H1 (cell line): ENCODE measurements at regions not wholly inside any gene's neighbourhood (a gene's known extent, or its start where the extent isn't known, plus 50 kb on each side); places are given as distances from the start of the nearest gene placed in this dataset.

Source experiments
- ATF2 ChIP-seq: IDR thresholded peaks from 2 replicates; pipeline ENCODE4 v1.6.1; 2012; ENCODE audit warnings: low read length, inconsistent platforms
- GTF2F1 ChIP-seq: IDR thresholded peaks from 2 replicates; pipeline ENCODE4 v1.6.1; 2012; ENCODE audit warnings: low read depth, low read length, improper control_type of control experiment, borderline replicate concordance
- KDM1A ChIP-seq: fragments of 200-600, 300-600 bp; sonication (generic); IDR thresholded peaks from 2 replicates; pipeline ENCODE4 v1.7.1; 2016; ENCODE audit warnings: mild to moderate bottlenecking, low read length, borderline replicate concordance
- NANOG ChIP-seq: IDR thresholded peaks from 2 replicates; pipeline ENCODE4 v1.6.1; 2011; ENCODE audit warnings: low read length, low read depth, mild to moderate bottlenecking, inconsistent platforms; ENCODE audit not compliant: insufficient read depth, poor library complexity, severe bottlenecking
- PHF8 ChIP-seq: fragments of 200-600 bp; sonication (generic); conservative IDR thresholded peaks from 2 replicates; pipeline ENCODE4 v1.7.1; 2012; ENCODE audit warnings: low read depth, mild to moderate bottlenecking, inconsistent platforms, low read length, moderate library complexity
- SP1 ChIP-seq: IDR thresholded peaks from 2 replicates; pipeline ENCODE4 v1.6.1; 2011; ENCODE audit warnings: low read depth, low read length
- TCF12 ChIP-seq: IDR thresholded peaks from 2 replicates; pipeline ENCODE4 v1.6.1; 2011; ENCODE audit warnings: low read depth, mild to moderate bottlenecking, low read length
- TF ChIP-seq, protein P1 (sequence below): IDR thresholded peaks from 2 replicates; pipeline ENCODE4 v1.6.1; 2011; ENCODE audit warnings: low read depth, mild to moderate bottlenecking, low read length; ENCODE audit not compliant: insufficient read depth
- TF ChIP-seq, protein P2 (sequence below): IDR thresholded peaks from 2 replicates; pipeline ENCODE4 v1.6.1; 2012; ENCODE audit warnings: inconsistent platforms

DNA sequence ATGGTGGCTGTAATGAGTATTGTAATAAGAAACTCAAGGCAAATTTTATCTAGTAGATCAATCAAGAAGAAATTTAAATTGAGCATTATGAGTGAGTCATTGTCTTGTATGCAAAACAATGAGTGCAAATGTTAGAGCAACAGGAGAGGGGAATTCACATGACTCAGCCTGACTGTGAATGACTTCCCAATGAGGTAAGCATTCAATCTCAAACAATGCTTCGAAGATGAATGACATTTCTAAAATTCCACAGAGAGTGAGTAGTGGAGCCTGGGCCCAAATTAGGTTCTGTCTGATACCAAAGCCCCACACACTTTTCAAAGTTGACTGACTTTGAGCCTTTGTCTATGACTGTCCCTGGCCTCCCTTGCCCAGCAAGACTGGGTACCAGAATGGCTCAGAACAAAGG, 738.0 kb downstream of the PTPRU start (continued):
- TF ChIP-seq, protein P1, sequence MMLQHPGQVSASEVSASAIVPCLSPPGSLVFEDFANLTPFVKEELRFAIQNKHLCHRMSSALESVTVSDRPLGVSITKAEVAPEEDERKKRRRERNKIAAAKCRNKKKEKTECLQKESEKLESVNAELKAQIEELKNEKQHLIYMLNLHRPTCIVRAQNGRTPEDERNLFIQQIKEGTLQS: 0 out of 2 replicates have a peak, but pooled peaks have one; percentile 8
- peak; percentile 29; the same call in 1 of the 2 replicates for TF ChIP-seq ATF2
- no peak for TF ChIP-seq PHF8
- peak; percentile 63 for TF ChIP-seq SP1
- TF ChIP-seq NANOG: no peak
- no peak for TF ChIP-seq KDM1A
- TF ChIP-seq GTF2F1: no peak
- TF ChIP-seq TCF12: no peak
- TF ChIP-seq, protein P2, sequence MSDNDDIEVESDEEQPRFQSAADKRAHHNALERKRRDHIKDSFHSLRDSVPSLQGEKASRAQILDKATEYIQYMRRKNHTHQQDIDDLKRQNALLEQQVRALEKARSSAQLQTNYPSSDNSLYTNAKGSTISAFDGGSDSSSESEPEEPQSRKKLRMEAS: no peak
